ENCODE measurements at regions not wholly inside any gene's neighbourhood (a gene's known extent, or its start where the extent isn't known, plus 50 kb on each side); places are given as distances from the start of the nearest gene placed in this dataset.

GRCh38 chr7:11266101-11266500, 292.4 kb downstream of the PHF14 start:
- no peaks in the 10 kb centered on the region for H3K27me3 ChIP-seq (replicated peaks; ENCODE audit: control insufficient read depth, insufficient read depth, low read length)
- TF ChIP-seq CTCF (IDR thresholded peaks at IDR 0.05; ENCODE audit: insufficient read depth in 1 of 2, low read depth in 1 of 2, low read length in 1 of 2, severe bottlenecking in 1 of 2, unreplicated experiment in 1 of 2): no peak
- intact Hi-C loops (cut with micrococcal nuclease; ENCODE audit: unreplicated experiment): no loop called here
- no peaks in the 10 kb centered on the region for H3K9me3 Mint-ChIP-seq (ENCODE audit: unreplicated experiment)
- H3K27ac Mint-ChIP-seq (ENCODE audit: unreplicated experiment): no peak overlapping the region
- H3K4me3 Mint-ChIP-seq (ENCODE audit: unreplicated experiment): no peak overlapping the region
- no peaks in the 10 kb centered on the region for H3K4me1 Mint-ChIP-seq (ENCODE audit: low read depth, unreplicated experiment)
- no peaks in the 10 kb centered on the region for H3K36me3 Mint-ChIP-seq (ENCODE audit: insufficient read depth, unreplicated experiment)
- no peaks in the 10 kb centered on the region for H3K27me3 Mint-ChIP-seq (ENCODE audit: insufficient read depth, unreplicated experiment)
- no peak overlapping the region for H3K4me3 ChIP-seq (ENCODE audit: low read depth, low read length)
- no peaks in the 10 kb centered on the region for H3K36me3 ChIP-seq (ENCODE audit: control insufficient read depth, insufficient read depth, low read length)
- POLR2A ChIA-PET: no interaction called here
- no TSS peak for BruUV-seq (replicated peaks)
- H3K4me1 ChIP-seq: no peaks in the 10 kb centered on the region
- CTCF ChIA-PET: no interaction called here
- DNase-seq: no peak
- peaks cover 4% of the 10 kb centered on the region; the same call in 1 of the 2 replicates for H3K9me3 ChIP-seq

- H3K4me1 Mint-ChIP-seq (ENCODE audit: low read depth, unreplicated experiment): no peaks in the 10 kb centered on the region
- ChIA-PET POLR2A (no interaction called here), CTCF (no interaction called here)
- no TSS peak for BruUV-seq (replicated peaks)
- DNase-seq: no peak
- H3K9me3 ChIP-seq: no peaks in the 10 kb centered on the region
- no peaks in the 10 kb centered on the region for H3K36me3 Mint-ChIP-seq (ENCODE audit: insufficient read depth, unreplicated experiment)
- no peak overlapping the region for H3K27ac Mint-ChIP-seq (ENCODE audit: unreplicated experiment)
- no peaks in the 10 kb centered on the region for H3K27me3 Mint-ChIP-seq (ENCODE audit: insufficient read depth, unreplicated experiment)
- intact Hi-C loops (cut with micrococcal nuclease; ENCODE audit: unreplicated experiment): no loop called here
- H3K4me3 Mint-ChIP-seq (ENCODE audit: unreplicated experiment): no peak overlapping the region
- H3K4me3 ChIP-seq (ENCODE audit: low read depth, low read length): no peak overlapping the region
- no peaks in the 10 kb centered on the region for H3K36me3 ChIP-seq (ENCODE audit: control insufficient read depth, insufficient read depth, low read length)
- TF ChIP-seq CTCF (IDR thresholded peaks at IDR 0.05; ENCODE audit: insufficient read depth in 1 of 2, low read depth in 1 of 2, low read length in 1 of 2, severe bottlenecking in 1 of 2, unreplicated experiment in 1 of 2): no peak
- H3K27me3 ChIP-seq (replicated peaks; ENCODE audit: control insufficient read depth, insufficient read depth, low read length): no peaks in the 10 kb centered on the region
- no peaks in the 10 kb centered on the region for H3K4me1 ChIP-seq
- H3K9me3 Mint-ChIP-seq (ENCODE audit: unreplicated experiment): no peaks in the 10 kb centered on the region
These were observed 298.7 kb downstream of the PHF14 start for GRCh38 chr7:11272352-11272751.

GRCh38 chr7:11274074-11274473, 300.4 kb downstream of the PHF14 start:
- BruUV-seq (replicated peaks): no TSS peak
- CTCF ChIA-PET: no interaction called here
- Histone ChIP-seq H3K9me3 (no peaks in the 10 kb centered on the region), H3K4me1 (no peaks in the 10 kb centered on the region), H3K36me3 (ENCODE audit: control insufficient read depth, insufficient read depth, low read length) (no peaks in the 10 kb centered on the region), H3K27me3 (replicated peaks; ENCODE audit: control insufficient read depth, insufficient read depth, low read length) (no peaks in the 10 kb centered on the region), H3K4me3 (ENCODE audit: low read depth, low read length) (no peak overlapping the region)
- Mint-ChIP-seq H3K27ac (ENCODE audit: unreplicated experiment) (no peak overlapping the region), H3K4me3 (ENCODE audit: unreplicated experiment) (no peak overlapping the region), H3K36me3 (ENCODE audit: insufficient read depth, unreplicated experiment) (no peaks in the 10 kb centered on the region), H3K4me1 (ENCODE audit: low read depth, unreplicated experiment) (no peaks in the 10 kb centered on the region), H3K27me3 (ENCODE audit: insufficient read depth, unreplicated experiment) (no peaks in the 10 kb centered on the region), H3K9me3 (ENCODE audit: unreplicated experiment) (no peaks in the 10 kb centered on the region)
- POLR2A ChIA-PET: no interaction called here
- no peak for TF ChIP-seq CTCF (IDR thresholded peaks at IDR 0.05; ENCODE audit: insufficient read depth in 1 of 2, low read depth in 1 of 2, low read length in 1 of 2, severe bottlenecking in 1 of 2, unreplicated experiment in 1 of 2)
- DNase-seq: no peak
- intact Hi-C loops (cut with micrococcal nuclease; ENCODE audit: unreplicated experiment): no loop called here
